ENCODE measurements at regions not wholly inside any gene's neighbourhood (a gene's known extent, or its start where the extent isn't known, plus 50 kb on each side); places are given as distances from the start of the nearest gene placed in this dataset.

- Histone ChIP-seq H3K9me3 (no peaks in the 10 kb centered on the region), H3K4me1 (peaks cover 0 to 15% (median 7%) of the 10 kb centered on the region in 4 donors), H3K27ac (no peak overlapping the region), H3K27me3 (no peaks in the 10 kb centered on the region), H3K4me3 (no peak overlapping the region), H3K36me3 (no peaks in the 10 kb centered on the region)
- no peak for DNase-seq
- TF ChIP-seq POLR2A (IDR thresholded peaks at IDR 0.05) (no peak), POLR2AphosphoS5 (IDR thresholded peaks at IDR 0.05) (no peak), EP300 (IDR thresholded peaks at IDR 0.05) (no peak), CTCF (IDR thresholded peaks at IDR 0.05) (no peak)
- WGBS, 2 donors = 85 to 93% methylated on average over 3 of the region's 3 CpGs
- intact Hi-C loops (cut with DNase I) = no loop called here
These were observed 544.0 kb downstream of the ACTL7B start for GRCh38 chr9:108311745-108312144.

GRCh38 chr9:108310202-108310601 is 545.6 kb downstream of the ACTL7B start:
- H3K36me3 ChIP-seq = no peaks in the 10 kb centered on the region
- 83% methylated on average over 3 of the region's 3 CpGs for WGBS, 2 donors
- intact Hi-C loops (cut with DNase I) = no loop called here
- DNase-seq = no peak
- H3K9me3 ChIP-seq = no peaks in the 10 kb centered on the region
- no peaks in the 10 kb centered on the region for H3K27me3 ChIP-seq
- peaks cover 0 to 15% (median 7%) of the 10 kb centered on the region in 4 donors for H3K4me1 ChIP-seq
- no peak overlapping the region for H3K4me3 ChIP-seq
- TF ChIP-seq POLR2AphosphoS5 (IDR thresholded peaks at IDR 0.05) (no peak), EP300 (IDR thresholded peaks at IDR 0.05) (no peak), CTCF (IDR thresholded peaks at IDR 0.05) (no peak), POLR2A (IDR thresholded peaks at IDR 0.05) (no peak)
- no peak overlapping the region for H3K27ac ChIP-seq

GRCh38 chr9:108300306-108301287 is 555.2 kb downstream of the ACTL7B start:
- WGBS, 2 donors = 56 to 62% methylated on average over 9 of the region's 9 CpGs
- intact Hi-C loops (cut with DNase I) = no loop called here
- Histone ChIP-seq H3K4me3 (no peak overlapping the region), H3K9me3 (no peaks in the 10 kb centered on the region), H3K27me3 (no peaks in the 10 kb centered on the region), H3K27ac (no peak overlapping the region), H3K36me3 (no peaks in the 10 kb centered on the region), H3K4me1 (no peaks in the 10 kb centered on the region)
- DNase-seq = no peak
- no peak for TF ChIP-seq POLR2A (IDR thresholded peaks at IDR 0.05)
- TF ChIP-seq CTCF (IDR thresholded peaks at IDR 0.05) = no peak

GRCh38 chr9:108297073-108297472 is 558.7 kb downstream of the ACTL7B start:
- H3K27ac ChIP-seq = peak overlapping the region in 1 of 4 donors; percentile 12
- peak; percentile 83 for DNase-seq
- no peaks in the 10 kb centered on the region for H3K36me3 ChIP-seq
- intact Hi-C loops (cut with DNase I) = no loop called here
- H3K4me3 ChIP-seq = no peak overlapping the region
- no peaks in the 10 kb centered on the region for H3K27me3 ChIP-seq
- H3K4me1 ChIP-seq = no peaks in the 10 kb centered on the region
- no peaks in the 10 kb centered on the region for H3K9me3 ChIP-seq
- WGBS, 2 donors = 70 to 82% methylated on average over 4 of the region's 4 CpGs
- TF ChIP-seq EP300 (IDR thresholded peaks at IDR 0.05) (no peak), POLR2AphosphoS5 (IDR thresholded peaks at IDR 0.05) (peak in 2 of 4 donors; percentile 22 to 46), CTCF (IDR thresholded peaks at IDR 0.05) (no peak), POLR2A (IDR thresholded peaks at IDR 0.05) (no peak)
